ENCODE measurements at regions not wholly inside any gene's neighbourhood (a gene's known extent, or its start where the extent isn't known, plus 50 kb on each side); places are given as distances from the start of the nearest gene placed in this dataset.
"Not testable (repeated sequence)": the region's sequence is repeated elsewhere in the genome, so short reads cannot be mapped to it uniquely, and the experiment has no call there.

DNA sequence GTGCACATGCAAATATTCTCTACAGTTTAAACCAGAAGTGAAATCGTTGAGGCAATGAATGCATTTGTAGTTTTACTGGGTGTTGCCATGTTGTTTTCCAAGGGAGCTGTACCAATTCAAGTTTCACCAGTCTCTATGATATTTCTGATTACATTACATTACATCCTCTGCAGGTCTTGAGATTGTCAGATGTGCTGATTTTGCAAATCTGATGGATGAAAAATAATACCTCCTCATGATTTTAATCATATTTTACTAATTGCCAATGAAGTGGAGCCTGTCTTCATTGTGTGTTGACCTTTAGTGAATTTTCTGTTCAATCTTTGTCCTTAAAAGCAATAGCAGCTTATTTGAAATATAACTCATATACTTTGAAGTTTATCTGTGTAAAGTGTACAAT, 282.4 kb downstream of the NR2F2 start:
- H3K4me3 ChIP-seq (ENCODE audit: low read depth, low read length) = no peak overlapping the region
- no peak for DNase-seq (ENCODE audit: low read depth)

DNA sequence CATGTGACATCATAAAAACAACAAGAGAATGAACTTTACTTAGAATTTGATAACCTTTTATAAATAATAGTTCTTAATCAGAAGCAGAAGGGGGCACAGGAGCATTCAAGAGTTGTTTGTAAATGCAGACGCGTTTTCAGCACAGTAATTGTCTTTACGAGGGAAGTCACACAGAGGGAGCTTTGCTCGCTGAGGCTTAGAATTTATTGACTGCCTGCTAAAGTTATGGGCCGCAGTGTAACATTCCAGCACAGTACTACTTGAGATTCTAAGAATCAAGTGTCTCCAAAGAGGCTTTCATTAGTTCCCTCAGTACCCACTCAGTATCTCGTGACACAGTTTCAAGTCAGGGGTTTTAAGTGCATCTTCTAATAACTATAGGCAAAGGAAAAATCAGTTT, 288.7 kb downstream of the NR2F2 start:
- no peak overlapping the region for H3K4me3 ChIP-seq (ENCODE audit: low read depth, low read length)
- no peak for DNase-seq (ENCODE audit: low read depth)

DNA sequence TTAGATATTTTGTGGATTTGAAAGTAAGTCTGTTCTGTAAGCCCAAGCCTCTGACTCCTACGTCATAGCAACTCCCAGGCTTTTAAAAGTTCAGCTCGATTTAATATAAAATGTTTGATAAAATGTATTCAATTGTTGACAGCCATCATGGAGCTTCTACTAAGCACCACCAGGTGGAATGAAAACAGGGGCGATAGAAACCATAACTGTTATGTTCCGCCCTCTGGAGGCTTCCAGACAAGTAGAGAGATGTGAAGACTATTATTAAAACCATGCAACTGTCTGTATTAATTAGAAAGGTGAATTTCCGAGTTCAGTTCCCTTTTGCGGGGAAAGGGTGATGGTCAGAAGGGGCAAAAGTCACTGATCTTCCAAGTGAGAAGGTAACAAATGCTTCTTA, 292.2 kb downstream of the NR2F2 start:
- no peak for DNase-seq (ENCODE audit: low read depth)
- H3K4me3 ChIP-seq (ENCODE audit: low read depth, low read length) = no peak overlapping the region

DNA sequence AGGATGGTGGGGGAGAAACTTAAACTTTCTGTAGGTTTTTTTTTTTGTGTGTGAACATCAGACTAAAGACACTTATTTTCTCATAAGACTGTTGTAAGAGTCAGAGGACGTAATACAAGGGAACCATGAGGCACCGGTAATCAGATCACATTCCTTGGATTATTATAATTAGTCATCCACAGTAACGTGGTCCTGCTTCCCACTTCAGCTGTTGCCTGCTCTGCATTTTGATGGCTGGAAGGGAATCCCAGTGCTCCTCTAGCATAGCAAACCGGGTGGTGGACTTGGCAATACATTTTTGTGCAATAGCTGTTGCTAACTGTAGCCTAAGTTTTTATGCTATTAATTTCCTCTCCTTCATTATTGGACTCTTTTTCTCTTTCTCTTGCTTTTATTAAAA, 294.8 kb downstream of the NR2F2 start:
- H3K4me3 ChIP-seq (ENCODE audit: low read depth, low read length) = no peak overlapping the region
- DNase-seq (ENCODE audit: low read depth) = no peak

DNA sequence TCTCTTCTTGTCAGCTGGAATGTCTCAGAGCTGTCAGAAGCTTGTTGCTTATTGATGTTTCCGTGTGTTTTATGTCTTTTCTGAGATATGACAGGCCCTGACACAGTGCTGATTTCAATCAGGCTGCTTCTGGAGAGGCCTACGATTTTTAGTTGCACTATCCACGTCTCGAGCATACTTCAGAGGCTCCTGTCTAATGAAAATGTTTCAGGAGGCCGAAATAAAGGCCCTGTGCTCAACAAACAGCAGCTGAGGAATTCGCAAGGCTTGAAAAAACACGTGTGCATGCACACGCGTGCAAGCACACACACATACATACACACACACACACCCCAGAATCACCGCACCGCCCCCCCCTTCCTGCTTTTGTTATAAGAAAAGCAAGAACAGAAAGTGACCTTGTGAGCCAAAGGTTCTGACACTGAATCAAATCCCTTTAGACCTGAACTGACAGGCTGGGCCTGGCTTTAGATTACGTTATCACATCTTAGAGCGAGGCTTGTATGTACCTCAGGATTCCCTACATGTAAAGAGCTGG, 296.6 kb downstream of the NR2F2 start:
- H3K4me3 ChIP-seq (ENCODE audit: low read depth, low read length) = no peak overlapping the region
- DNase-seq (ENCODE audit: low read depth) = no peak

DNA sequence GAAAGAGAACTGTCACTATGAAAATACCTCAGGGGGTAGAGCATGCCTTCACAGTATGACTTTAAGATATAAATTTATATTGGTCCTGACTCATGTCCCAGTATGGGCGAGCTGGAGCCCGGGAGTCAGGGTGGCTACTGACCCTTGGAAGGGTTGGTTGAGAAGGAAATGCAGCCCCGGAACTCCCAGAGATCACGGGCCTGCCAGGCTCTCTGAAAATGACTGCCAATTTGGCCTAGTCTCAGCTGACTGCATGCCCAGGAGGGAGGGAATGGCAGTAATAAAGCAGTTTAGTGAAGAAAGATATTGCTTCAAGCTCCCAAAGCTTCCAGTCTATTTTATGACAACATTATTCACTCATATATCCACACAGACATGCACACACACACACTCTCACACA, 299.0 kb downstream of the NR2F2 start:
- no peak overlapping the region for H3K4me3 ChIP-seq (ENCODE audit: low read depth, low read length)
- DNase-seq (ENCODE audit: low read depth) = no peak

DNA sequence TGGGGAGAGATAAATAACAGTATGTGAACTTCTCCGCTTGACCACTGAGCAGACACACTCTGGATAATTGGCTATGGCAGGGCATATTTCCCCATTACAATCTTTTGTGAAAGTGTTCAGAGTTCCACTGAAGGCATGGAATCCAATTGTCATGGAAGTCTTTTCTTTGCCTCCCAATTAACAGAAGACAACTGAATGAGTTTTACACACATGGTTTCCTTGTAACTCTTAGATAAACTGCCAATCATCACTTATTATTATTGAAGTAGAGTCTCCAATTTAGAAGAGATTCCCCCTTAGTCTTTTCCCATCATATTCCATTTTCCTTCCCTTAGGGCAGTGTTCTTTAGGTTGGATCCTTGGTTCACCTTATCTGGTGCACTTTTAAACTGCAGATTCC, 308.3 kb downstream of the NR2F2 start:
- H3K4me3 ChIP-seq (ENCODE audit: low read depth, low read length) = no peak overlapping the region
- no peak for DNase-seq (ENCODE audit: low read depth)

DNA sequence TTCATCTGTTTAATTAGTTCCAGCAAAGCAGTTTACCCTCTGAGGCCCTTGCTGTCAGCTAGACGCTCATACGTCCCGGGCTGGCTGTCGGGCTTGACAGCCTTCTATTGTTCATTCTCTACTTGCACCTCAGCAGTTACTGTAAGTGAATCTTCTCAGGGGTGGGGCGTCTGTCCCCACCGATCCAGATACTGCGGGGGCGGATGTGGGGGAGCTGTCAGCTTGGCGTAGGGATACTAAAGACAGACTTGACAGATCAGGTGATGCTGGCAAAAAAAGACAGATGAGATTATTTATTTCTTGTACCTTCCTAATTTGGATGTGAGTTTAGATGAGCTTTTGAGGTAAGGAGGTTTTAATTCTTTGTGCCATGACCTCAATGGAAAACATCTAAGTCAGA, 315.3 kb downstream of the NR2F2 start:
- no peak for DNase-seq (ENCODE audit: low read depth)
- no peak overlapping the region for H3K4me3 ChIP-seq (ENCODE audit: low read depth, low read length)

DNA sequence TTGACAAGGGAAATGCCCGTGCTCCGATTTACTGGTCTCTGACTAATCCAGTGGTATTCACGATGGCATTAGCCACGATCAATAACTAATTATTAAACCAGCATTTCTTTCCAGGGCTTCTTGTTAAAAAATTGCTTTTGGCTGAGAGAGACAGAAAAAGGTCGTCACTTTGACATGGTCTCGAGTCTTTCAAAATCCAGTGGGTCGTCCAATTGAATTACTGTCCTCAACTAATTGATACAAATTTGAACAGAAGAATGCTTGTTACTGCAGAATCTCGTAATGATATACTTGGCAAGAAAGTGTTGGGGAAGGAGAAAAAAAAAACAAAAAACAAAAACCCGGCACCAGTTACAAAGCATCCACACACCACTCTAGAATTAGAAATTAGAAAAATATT, 318.4 kb downstream of the NR2F2 start:
- H3K4me3 ChIP-seq (ENCODE audit: low read depth, low read length) = no peak overlapping the region
- DNase-seq (ENCODE audit: low read depth) = no peak

DNA sequence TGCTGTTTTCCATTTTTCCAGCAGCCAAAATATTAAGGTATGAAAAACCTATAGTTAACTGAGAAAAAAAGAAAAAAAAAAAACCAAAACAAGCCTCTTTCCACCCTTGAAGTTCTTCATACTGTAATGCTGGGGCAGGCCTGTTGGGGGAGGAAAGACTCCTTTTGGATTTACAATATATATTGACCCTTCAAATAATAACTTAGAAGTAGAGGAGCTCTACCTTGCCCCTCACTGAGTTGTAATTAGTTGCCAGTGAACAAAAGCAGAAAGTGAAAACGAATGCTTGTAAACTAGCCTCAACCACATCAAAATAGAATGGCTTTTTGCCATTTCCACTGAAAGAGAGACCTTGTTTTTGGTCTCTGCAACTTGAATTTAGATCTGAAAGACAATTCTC, 326.6 kb downstream of the NR2F2 start:
- no peak overlapping the region for H3K4me3 ChIP-seq (ENCODE audit: low read depth, low read length)
- DNase-seq (ENCODE audit: low read depth) = no peak

DNA sequence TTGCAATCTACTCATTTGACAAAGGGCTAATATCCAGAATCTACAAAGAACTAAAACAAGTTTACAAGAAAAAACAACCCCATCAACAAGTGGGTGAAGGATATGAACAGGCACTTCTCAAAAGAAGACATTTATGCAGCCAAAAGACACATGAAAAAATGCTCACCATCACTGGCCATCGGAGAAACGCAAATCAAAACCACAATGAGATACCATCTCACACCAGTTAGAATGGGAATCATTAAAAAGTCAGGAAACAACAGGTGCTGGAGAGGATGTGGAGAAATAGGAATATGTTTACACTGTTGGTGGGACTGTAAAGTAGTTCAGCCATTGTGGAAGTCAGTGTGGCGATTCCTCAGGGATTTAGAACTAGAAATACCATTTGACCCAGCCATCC, 336.5 kb downstream of the NR2F2 start:
- not testable (repeated sequence) for DNase-seq (ENCODE audit: low read depth); H3K4me3 ChIP-seq (ENCODE audit: low read depth, low read length)

DNA sequence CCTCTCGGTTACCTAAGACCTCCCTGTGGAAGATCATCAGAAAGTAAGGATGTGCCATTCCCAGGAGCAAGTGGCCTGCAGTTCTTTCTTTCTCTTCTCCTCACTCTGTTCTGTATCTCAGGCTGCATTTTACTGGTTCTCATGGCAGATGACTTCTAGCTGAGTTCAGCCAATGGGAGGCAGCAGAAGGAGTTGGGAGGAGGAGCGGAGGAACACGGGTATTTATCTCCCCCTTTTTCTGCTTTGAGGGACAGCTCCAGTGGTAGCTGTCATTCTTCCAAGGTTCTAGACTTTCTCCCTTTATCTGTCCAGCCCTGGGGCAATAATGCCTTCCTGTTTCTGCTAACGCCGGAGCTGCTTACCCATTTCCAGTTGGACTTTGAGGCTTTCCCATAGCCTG, 339.9 kb downstream of the NR2F2 start:
- H3K4me3 ChIP-seq (ENCODE audit: low read depth, low read length) = no peak overlapping the region
- DNase-seq (ENCODE audit: low read depth) = no peak

DNA sequence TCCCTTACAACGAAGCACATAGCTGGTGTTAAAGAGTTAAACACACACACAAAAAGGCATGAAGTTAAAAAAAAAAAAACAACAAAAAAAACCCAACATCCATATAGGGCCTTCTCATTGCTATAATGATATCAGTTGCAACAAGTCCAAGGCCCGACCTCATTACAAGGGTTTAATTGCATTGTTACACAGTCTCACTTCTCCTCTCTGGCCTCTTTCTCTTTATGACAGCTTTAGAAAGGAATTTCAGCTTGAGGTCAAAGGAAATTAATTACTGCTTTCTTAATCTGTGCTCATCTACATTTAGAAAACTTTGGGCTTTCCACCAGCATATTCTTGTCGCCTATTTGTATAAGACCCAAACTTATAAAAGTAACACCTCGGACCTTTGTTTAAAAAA, 342.1 kb downstream of the NR2F2 start:
- no peak overlapping the region for H3K4me3 ChIP-seq (ENCODE audit: low read depth, low read length)
- no peak for DNase-seq (ENCODE audit: low read depth)

DNA sequence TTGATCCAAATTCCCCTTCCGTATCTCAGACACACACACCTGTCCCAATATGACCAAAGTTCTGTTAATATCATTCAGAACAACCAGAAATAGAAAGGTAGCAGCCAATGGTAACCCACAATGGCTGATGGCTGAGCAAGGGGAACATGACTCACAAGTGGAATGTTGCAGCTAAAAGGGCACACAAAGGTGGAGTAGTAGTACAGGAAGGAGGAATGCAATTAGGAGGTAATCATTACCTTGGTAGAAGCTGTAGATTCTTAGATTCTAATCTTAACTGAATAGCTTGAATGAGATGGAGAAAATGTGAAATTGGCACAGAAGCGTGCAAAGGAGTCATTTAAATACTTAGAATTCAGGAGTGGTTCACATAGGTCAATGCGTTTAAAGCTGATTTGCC, 347.9 kb downstream of the NR2F2 start:
- no peak overlapping the region for H3K4me3 ChIP-seq (ENCODE audit: low read depth, low read length)
- no peak for DNase-seq (ENCODE audit: low read depth)

DNA sequence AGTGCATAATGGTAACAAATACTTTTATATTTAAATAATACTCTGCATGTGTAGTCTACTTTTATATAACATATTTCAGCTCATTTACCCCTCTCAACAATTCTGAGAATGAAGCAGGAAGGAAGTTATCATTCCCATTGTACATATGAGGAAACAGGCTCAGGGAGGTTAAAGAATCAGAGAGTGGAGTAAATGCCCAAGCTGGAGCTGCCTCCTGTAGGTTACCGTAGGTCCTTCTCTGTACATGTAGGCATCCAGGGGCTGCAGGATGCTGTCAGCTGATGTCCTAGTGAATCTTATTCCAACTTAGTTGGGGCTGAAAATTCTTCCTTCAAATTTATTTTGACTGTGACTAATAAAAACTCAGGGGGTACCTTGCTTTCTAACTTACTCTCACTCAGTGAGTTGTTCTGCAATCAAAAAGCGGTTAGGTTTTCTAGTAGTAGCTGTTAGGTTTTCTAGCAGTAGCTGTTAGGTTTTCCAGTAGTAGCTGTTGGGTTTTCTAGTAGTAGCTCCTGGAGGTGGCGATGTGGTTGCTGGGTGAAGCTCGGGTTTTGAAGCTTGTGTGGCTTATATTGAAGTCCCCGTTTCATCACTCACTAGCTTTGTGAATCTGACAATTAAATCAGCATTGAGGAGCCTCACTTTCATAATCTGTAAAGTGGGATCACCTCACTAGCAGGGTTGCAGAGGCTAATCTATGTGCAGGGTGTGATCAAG, 357.0 kb downstream of the NR2F2 start:
- no peak for DNase-seq (ENCODE audit: low read depth)
- H3K4me3 ChIP-seq (ENCODE audit: low read depth, low read length) = no peak overlapping the region

DNA sequence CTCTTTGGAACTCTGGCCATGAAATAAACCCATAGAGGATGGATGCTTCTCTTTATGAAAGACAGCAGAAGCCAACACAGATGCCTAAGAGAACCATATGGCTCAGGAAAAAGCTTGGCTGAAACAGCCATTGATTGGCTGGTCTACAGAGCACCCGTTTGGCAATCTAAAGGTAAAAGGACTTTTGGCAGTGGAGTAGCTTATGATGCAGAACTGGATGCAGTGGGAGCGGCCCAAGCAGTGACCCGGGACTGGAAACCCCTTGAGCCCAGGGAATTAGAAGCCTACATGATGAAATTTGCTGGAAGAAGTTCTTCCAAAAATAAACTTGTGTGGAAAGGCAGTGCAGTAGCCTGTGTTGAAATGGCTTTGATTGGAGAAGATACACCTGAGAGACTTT, 360.2 kb downstream of the NR2F2 start:
- H3K4me3 ChIP-seq (ENCODE audit: low read depth, low read length) = no peak overlapping the region
- no peak for DNase-seq (ENCODE audit: low read depth)

DNA sequence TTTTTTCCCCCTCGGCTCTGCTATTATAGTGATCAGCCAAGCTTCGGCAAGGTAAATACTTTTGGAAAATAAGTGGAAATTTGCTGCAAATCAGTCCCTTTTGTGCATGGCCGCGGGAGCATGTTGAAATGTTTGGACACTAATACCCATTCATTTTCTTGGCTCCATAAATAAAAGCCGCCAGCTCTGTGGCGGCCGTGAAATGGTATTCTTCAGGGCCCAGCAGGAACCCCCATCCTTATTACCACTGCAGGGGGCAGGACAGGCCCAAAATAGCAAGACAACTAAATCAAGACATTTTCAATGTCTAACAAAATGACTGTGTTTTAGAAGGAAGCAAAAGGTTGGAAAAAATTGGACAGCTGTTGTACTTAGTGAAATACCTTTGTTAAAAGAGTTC, 362.3 kb downstream of the NR2F2 start:
- no peak overlapping the region for H3K4me3 ChIP-seq (ENCODE audit: low read depth, low read length)
- no peak for DNase-seq (ENCODE audit: low read depth)

DNA sequence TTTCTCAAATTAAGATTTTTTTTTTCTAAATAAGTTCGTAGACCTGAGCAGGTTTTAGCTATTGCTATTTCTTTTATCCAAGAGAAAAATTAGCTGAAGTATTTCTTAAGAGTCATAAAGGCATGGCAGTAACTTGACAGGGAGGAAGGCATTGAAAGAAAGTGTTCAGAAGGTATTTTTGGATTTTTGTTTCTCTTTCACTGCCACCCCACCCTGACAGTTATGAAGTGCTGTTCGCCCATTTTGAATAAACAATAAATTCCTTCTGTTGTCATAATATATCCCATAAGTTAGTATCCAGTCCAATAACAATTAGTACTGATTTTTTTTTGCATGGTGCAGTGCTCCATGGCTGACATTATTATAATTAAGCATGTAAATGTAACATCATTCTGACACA, 363.0 kb downstream of the NR2F2 start:
- DNase-seq (ENCODE audit: low read depth) = no peak

DNA sequence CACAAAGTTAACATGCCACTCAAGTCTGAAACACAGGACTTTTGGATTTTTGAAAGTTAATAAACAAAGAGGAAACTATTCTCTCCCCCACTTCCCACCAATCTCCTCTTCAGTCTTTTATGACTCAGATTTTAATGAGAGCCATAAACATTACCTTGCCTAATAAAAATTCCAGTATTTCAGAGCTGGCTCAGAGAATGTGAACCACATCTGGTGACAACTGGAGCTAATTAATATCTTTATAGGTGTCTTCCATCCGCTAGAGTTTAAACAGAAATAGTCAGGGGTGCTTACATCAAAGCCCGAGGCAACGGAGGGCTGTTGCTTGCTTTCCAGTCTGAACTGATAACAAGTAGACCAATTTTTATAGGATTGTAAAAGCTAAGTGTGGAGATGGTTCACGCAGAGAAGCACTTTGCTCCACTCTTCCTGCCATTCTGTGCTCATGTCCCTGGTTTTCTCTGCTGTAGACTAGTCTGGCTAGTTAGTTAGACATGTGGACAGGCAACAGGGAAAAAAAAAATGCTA, 363.6 kb downstream of the NR2F2 start:
- H3K4me3 ChIP-seq (ENCODE audit: low read depth, low read length) = no peak overlapping the region

More for the DNA sequence above, 363.0 kb downstream of the NR2F2 start:
- H3K4me3 ChIP-seq (ENCODE audit: low read depth, low read length) = no peak overlapping the region

DNA sequence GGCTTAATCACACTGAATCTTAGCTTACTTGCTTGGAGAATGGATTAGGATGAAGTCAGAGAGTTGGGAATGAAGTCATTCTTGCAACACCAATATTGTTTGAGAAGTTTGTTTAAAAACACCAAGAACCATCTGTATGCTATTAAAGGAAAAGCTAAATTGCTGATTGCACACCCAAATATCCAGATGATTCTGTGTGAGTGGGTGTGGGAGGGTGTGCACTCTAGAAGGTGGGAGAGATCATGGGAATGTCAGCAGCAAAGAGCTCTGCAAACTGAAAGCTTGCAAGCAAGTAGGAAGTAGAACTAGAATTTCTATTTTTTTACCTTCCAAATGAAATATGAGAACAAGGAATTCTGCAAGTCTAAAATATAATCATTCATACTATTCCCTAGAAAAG, 364.9 kb downstream of the NR2F2 start:
- DNase-seq (ENCODE audit: low read depth) = no peak
- no peak overlapping the region for H3K4me3 ChIP-seq (ENCODE audit: low read depth, low read length)

More for the DNA sequence above, 363.6 kb downstream of the NR2F2 start:
- no peak for DNase-seq (ENCODE audit: low read depth)

DNA sequence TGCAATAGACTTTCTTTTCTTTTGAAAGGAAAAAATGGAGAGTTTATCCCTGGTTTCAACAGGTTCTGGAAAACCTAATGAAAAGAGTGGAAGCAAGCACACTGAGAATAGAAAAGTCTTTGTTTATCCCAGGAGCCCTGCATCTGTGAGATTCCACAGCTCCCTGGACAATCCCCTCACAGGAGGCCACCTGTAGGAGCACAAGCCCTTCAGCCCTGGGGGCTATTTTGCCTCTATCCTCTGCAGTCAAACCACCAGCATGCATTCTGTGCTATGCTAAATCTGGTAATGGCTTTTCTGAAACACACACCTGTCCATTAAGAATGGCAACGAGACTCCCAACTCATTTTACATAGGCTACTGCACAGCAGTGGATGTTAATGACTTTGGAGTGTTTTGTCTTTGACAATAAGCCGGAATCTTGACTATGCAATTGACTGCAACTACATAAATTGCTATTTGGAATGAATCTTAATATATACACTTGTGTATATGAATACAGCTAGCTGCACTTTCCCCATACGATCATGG, 369.4 kb downstream of the NR2F2 start:
- H3K4me3 ChIP-seq (ENCODE audit: low read depth, low read length) = no peak overlapping the region
- no peak for DNase-seq (ENCODE audit: low read depth)

Measured in skeletal muscle cell (primary cell).